ENCODE measurements at regions not wholly inside any gene's neighbourhood (a gene's known extent, or its start where the extent isn't known, plus 50 kb on each side); places are given as distances from the start of the nearest gene placed in this dataset.

GRCh38 chr13:23512762-23513395 is 57.3 kb upstream of the TNFRSF19 start:
- no peak overlapping the region for H3K27ac ChIP-seq
- H3K9me3 ChIP-seq = no peaks in the 10 kb centered on the region
- no peak for DNase-seq (ENCODE audit: low spot score in 2 of 2)
- no peaks in the 10 kb centered on the region for H3K27me3 ChIP-seq
- H3K4me3 ChIP-seq = no peak overlapping the region
- H3K4me1 ChIP-seq = peaks cover 39% of the 10 kb centered on the region
- H3K36me3 ChIP-seq = no peaks in the 10 kb centered on the region
- WGBS = 95% methylated on average over 6 of the region's 6 CpGs
- TF ChIP-seq EP300 (IDR thresholded peaks at IDR 0.05) (no peak), CTCF (IDR thresholded peaks at IDR 0.05) (no peak), POLR2A (IDR thresholded peaks at IDR 0.05) (no peak), POLR2AphosphoS5 (IDR thresholded peaks at IDR 0.05) (no peak)

- H3K9me3 ChIP-seq = no peaks in the 10 kb centered on the region
- peaks cover 39% of the 10 kb centered on the region for H3K4me1 ChIP-seq
- no peak overlapping the region for H3K4me3 ChIP-seq
- WGBS = 37% methylated on average over 3 of the region's 3 CpGs
- H3K36me3 ChIP-seq = no peaks in the 10 kb centered on the region
- no peaks in the 10 kb centered on the region for H3K27me3 ChIP-seq
- no peak for TF ChIP-seq EP300 (IDR thresholded peaks at IDR 0.05)
- TF ChIP-seq POLR2AphosphoS5 (IDR thresholded peaks at IDR 0.05) = no peak
- no peak overlapping the region for H3K27ac ChIP-seq
- DNase-seq (ENCODE audit: low spot score in 2 of 2) = no peak
Measured at GRCh38 chr13:23513455-23513854, 56.8 kb upstream of the TNFRSF19 start.

- 34% methylated on average over 4 of the region's 4 CpGs for WGBS
Measured at GRCh38 chr13:23514076-23514475, 56.1 kb upstream of the TNFRSF19 start.

GRCh38 chr13:23515116-23515515 is 55.1 kb upstream of the TNFRSF19 start:
- Histone ChIP-seq H3K4me3 (no peak overlapping the region), H3K27ac (no peak overlapping the region), H3K4me1 (peaks cover 32% of the 10 kb centered on the region), H3K27me3 (no peaks in the 10 kb centered on the region), H3K36me3 (no peaks in the 10 kb centered on the region), H3K9me3 (no peaks in the 10 kb centered on the region)
- TF ChIP-seq CTCF (IDR thresholded peaks at IDR 0.05) = no peak
- TF ChIP-seq POLR2A (IDR thresholded peaks at IDR 0.05) = no peak
- no peak for TF ChIP-seq POLR2AphosphoS5 (IDR thresholded peaks at IDR 0.05)
- TF ChIP-seq EP300 (IDR thresholded peaks at IDR 0.05) = no peak
- DNase-seq (ENCODE audit: low spot score in 2 of 2) = no peak
- WGBS = 56% methylated on average over 2 of the region's 2 CpGs

More at GRCh38 chr13:23514076-23514475, 56.1 kb upstream of the TNFRSF19 start:
- Histone ChIP-seq H3K36me3 (no peaks in the 10 kb centered on the region), H3K4me1 (peaks cover 39% of the 10 kb centered on the region), H3K27ac (no peak overlapping the region), H3K27me3 (no peaks in the 10 kb centered on the region), H3K9me3 (no peaks in the 10 kb centered on the region), H3K4me3 (no peak overlapping the region)
- DNase-seq (ENCODE audit: low spot score in 2 of 2) = no peak
- TF ChIP-seq POLR2A (IDR thresholded peaks at IDR 0.05) = no peak
- TF ChIP-seq CTCF (IDR thresholded peaks at IDR 0.05) = no peak
- TF ChIP-seq EP300 (IDR thresholded peaks at IDR 0.05) = no peak
- TF ChIP-seq POLR2AphosphoS5 (IDR thresholded peaks at IDR 0.05) = no peak

- 62% methylated on average over 3 of the region's 3 CpGs for WGBS
- no peaks in the 10 kb centered on the region for H3K36me3 ChIP-seq
- no peak overlapping the region for H3K4me3 ChIP-seq
- DNase-seq (ENCODE audit: low spot score in 2 of 2) = no peak
- peaks cover 22% of the 10 kb centered on the region for H3K4me1 ChIP-seq
- TF ChIP-seq POLR2A (IDR thresholded peaks at IDR 0.05) (no peak), EP300 (IDR thresholded peaks at IDR 0.05) (no peak), CTCF (IDR thresholded peaks at IDR 0.05) (no peak), POLR2AphosphoS5 (IDR thresholded peaks at IDR 0.05) (no peak)
- H3K27me3 ChIP-seq = no peaks in the 10 kb centered on the region
- no peak overlapping the region for H3K27ac ChIP-seq
- H3K9me3 ChIP-seq = no peaks in the 10 kb centered on the region
Measured at GRCh38 chr13:23516190-23516589, 54.0 kb upstream of the TNFRSF19 start.

GRCh38 chr13:23516702-23517101 is 53.5 kb upstream of the TNFRSF19 start:
- Histone ChIP-seq H3K4me1 (peaks cover 17% of the 10 kb centered on the region), H3K4me3 (no peak overlapping the region), H3K9me3 (no peaks in the 10 kb centered on the region), H3K36me3 (no peaks in the 10 kb centered on the region), H3K27ac (no peak overlapping the region), H3K27me3 (no peaks in the 10 kb centered on the region)
- no peak for TF ChIP-seq CTCF (IDR thresholded peaks at IDR 0.05)
- no peak for TF ChIP-seq POLR2A (IDR thresholded peaks at IDR 0.05)
- TF ChIP-seq EP300 (IDR thresholded peaks at IDR 0.05) = no peak
- no peak for TF ChIP-seq POLR2AphosphoS5 (IDR thresholded peaks at IDR 0.05)
- no peak for DNase-seq (ENCODE audit: low spot score in 2 of 2)
- 24% methylated on average over 2 of the region's 2 CpGs for WGBS

Measured in suprapubic skin (tissue), 4 donors.